KOPT-K1 (cell line): ENCODE measurements at regions not wholly inside any gene's neighbourhood (a gene's known extent, or its start where the extent isn't known, plus 50 kb on each side); places are given as distances from the start of the nearest gene placed in this dataset.
"Not testable (repeated sequence)": the region's sequence is repeated elsewhere in the genome, so short reads cannot be mapped to it uniquely, and the experiment has no call there.

ENCODE experiments used
- H3K27ac ChIP-seq: fragments of 200-600 bp; sonication (generic); 2 replicates; pipeline ENCODE4 v1.5.1; 2016; ENCODE audit warnings: antibody characterized with exemption, mild to moderate bottlenecking, low read depth, low read length; ENCODE audit not compliant: poor library complexity, severe bottlenecking
- H3K36me3 ChIP-seq: fragments of 200-600 bp; sonication (generic); 2 replicates; pipeline ENCODE4 v1.5.1; 2017; ENCODE audit warnings: antibody characterized with exemption, mild to moderate bottlenecking, low read length, moderate library complexity; ENCODE audit not compliant: insufficient read depth
- H3K9me3 ChIP-seq: fragments of 200-600 bp; sonication (generic); 2 replicates; pipeline ENCODE4 v1.5.1; 2017; ENCODE audit warnings: antibody characterized with exemption, low read length, mild to moderate bottlenecking; ENCODE audit not compliant: insufficient read depth, poor library complexity, severe bottlenecking

GRCh38 chr9:625613-626012 lies 215.9 kb upstream of the DMRT1 start:
- peak overlapping the region; percentile 53 for H3K27ac ChIP-seq
- H3K9me3 ChIP-seq, result no peaks in the 10 kb centered on the region
- H3K36me3 ChIP-seq, result peaks cover 7% of the 10 kb centered on the region

DNA sequence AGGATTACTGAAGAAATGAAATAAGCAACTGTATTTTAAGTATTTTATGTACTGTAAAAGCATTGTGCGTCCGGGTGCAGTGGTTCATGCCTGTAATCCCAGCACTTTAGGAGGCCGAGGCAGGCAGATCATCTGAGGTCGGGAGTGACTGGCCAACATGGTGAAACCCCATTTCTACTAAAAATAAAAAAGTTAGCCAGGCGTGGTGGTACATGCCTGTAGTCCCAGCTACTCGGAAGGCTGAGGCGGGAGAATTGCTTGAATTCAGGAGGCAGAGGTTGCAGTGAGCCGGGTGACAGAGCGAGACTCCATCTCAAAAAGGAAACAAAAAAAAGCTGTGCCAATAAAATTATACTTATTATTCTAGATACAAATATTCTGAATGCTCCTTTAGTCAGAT lies 215.4 kb upstream of the DMRT1 start:
- H3K27ac ChIP-seq, result peak overlapping the region; percentile 53
- H3K9me3 ChIP-seq, H3K36me3 ChIP-seq: not testable (repeated sequence)

GRCh38 chr9:626596-626995 lies 214.9 kb upstream of the DMRT1 start:
- H3K27ac ChIP-seq, result peak overlapping the region; percentile 94

DNA sequence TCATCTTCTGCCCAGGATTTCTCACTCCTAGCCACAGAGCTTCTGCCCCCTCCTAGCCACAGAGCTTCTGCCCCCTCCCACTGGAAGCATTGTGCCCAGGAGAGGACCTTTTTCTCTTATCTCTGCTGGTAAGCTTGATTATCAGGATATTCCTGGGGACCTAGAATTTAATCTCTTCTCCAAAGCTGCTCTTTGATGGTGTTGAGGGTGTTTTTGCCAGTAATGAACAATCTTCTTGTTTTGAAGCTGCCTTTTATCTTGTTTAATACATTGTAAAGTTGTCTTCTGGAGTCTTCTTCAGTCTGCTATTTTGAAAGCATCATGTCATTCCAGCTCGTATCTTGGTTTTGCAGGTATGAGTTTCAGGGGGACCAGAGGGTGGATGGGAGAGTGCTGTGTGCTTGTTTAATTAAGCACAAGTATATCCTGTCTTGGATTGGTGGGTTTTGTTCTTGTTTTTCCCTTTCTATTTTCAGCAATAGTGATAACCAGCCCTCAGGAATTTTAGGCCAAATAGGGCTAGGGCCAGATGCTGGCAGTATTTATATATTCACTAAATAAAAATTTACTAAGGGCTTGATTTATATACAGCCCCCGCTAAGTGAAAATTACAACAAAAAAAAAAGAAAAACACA lies 214.0 kb upstream of the DMRT1 start:
- peaks cover 7% of the 10 kb centered on the region for H3K36me3 ChIP-seq
- H3K27ac ChIP-seq, result peak overlapping the region; percentile 94

More at GRCh38 chr9:626596-626995, 214.9 kb upstream of the DMRT1 start:
- Histone ChIP-seq H3K9me3 (no peaks in the 10 kb centered on the region), H3K36me3 (peaks cover 7% of the 10 kb centered on the region)

DNA sequence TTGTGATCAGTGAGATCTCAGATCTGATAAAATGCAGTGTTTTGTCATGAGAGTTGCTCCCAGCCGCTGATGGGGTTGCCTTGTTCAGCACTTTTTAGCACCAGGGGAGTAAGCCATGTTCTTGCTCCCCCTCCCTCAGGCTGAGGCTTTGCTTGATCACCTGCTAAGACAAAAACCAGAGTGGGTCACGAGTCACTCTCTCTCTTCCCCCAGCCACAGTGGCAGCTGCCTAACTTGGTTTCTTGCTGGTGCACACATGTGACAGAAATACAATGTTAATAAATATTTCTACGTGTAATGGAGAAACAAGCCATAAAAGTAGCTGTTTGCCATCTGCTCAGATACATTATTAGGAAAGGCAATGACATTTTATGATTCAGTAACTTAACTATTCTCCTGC lies 212.4 kb upstream of the DMRT1 start:
- peaks cover 13% of the 10 kb centered on the region for H3K9me3 ChIP-seq
- H3K27ac ChIP-seq, result peak overlapping the region; percentile 94
- peaks cover 7% of the 10 kb centered on the region for H3K36me3 ChIP-seq

More for the DNA sequence above, 214.0 kb upstream of the DMRT1 start:
- H3K9me3 ChIP-seq, result no peaks in the 10 kb centered on the region

- Histone ChIP-seq H3K9me3 (peaks cover 23% of the 10 kb centered on the region), H3K27ac (peak overlapping the region; percentile 94), H3K36me3 (peaks cover 7% of the 10 kb centered on the region)
Measured at GRCh38 chr9:630817-631216, 210.7 kb upstream of the DMRT1 start.

DNA sequence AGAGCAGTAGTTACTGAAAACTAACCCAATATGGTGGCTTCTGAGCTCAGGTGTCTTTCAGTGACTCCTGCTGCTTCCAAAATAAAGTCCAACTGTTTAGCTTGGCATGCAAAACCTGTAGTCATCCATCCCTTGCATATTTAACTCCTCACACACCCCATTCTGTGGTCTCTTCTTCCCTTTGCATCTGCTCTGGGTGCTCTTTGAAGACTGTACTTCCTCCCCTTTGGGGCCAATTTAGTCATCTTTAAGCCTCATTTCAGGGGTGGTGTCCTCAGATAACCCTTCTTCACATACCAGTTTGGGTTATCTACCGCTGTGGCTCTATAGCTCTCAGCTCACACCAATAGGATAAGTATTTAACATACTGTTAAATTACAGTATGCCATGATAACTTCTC lies 209.9 kb upstream of the DMRT1 start:
- Histone ChIP-seq H3K9me3 (peaks cover 23% of the 10 kb centered on the region), H3K27ac (peak overlapping the region; percentile 94), H3K36me3 (peaks cover 7% of the 10 kb centered on the region)

GRCh38 chr9:633461-633860 lies 208.0 kb upstream of the DMRT1 start:
- Histone ChIP-seq H3K36me3 (peaks cover 2% of the 10 kb centered on the region), H3K27ac (no peak overlapping the region), H3K9me3 (peaks cover 23% of the 10 kb centered on the region)

- H3K9me3 ChIP-seq, result peaks cover 23% of the 10 kb centered on the region
- no peak overlapping the region for H3K27ac ChIP-seq
- no peaks in the 10 kb centered on the region for H3K36me3 ChIP-seq
Measured at GRCh38 chr9:636931-637591, 204.4 kb upstream of the DMRT1 start.

DNA sequence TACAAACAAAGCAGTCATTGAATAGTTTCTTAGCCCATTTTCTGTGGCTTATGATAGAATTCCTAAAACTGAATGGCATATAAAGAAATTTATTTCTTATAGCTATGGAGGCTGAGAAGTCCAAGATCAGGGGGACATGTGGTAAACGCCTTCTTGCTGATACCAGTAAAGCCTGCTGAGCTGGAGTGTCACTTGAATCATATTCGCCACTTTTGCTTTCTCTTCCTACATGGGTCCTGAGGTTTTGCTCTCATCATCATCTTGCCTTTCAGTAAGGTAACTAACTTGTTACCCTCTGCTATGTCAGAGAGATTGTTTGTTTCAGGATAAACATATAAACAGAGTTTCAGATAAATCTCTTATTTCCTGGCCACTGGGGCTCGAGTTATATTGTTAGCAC lies 203.3 kb upstream of the DMRT1 start:
- Histone ChIP-seq H3K27ac (peak overlapping the region; percentile 50), H3K36me3 (no peaks in the 10 kb centered on the region), H3K9me3 (peaks cover 20% of the 10 kb centered on the region)

GRCh38 chr9:642014-642413 lies 199.5 kb upstream of the DMRT1 start:
- H3K27ac ChIP-seq, result peak overlapping the region; percentile 76
- no peaks in the 10 kb centered on the region for H3K9me3 ChIP-seq
- H3K36me3 ChIP-seq, result no peaks in the 10 kb centered on the region

- Histone ChIP-seq H3K27ac (peak overlapping the region; percentile 4), H3K9me3 (no peaks in the 10 kb centered on the region), H3K36me3 (no peaks in the 10 kb centered on the region)
Measured at GRCh38 chr9:643966-644365, 197.5 kb upstream of the DMRT1 start.

- H3K36me3 ChIP-seq, result no peaks in the 10 kb centered on the region
- no peak overlapping the region for H3K27ac ChIP-seq
- H3K9me3 ChIP-seq, result no peaks in the 10 kb centered on the region
Measured at GRCh38 chr9:647522-647921, 194.0 kb upstream of the DMRT1 start.

DNA sequence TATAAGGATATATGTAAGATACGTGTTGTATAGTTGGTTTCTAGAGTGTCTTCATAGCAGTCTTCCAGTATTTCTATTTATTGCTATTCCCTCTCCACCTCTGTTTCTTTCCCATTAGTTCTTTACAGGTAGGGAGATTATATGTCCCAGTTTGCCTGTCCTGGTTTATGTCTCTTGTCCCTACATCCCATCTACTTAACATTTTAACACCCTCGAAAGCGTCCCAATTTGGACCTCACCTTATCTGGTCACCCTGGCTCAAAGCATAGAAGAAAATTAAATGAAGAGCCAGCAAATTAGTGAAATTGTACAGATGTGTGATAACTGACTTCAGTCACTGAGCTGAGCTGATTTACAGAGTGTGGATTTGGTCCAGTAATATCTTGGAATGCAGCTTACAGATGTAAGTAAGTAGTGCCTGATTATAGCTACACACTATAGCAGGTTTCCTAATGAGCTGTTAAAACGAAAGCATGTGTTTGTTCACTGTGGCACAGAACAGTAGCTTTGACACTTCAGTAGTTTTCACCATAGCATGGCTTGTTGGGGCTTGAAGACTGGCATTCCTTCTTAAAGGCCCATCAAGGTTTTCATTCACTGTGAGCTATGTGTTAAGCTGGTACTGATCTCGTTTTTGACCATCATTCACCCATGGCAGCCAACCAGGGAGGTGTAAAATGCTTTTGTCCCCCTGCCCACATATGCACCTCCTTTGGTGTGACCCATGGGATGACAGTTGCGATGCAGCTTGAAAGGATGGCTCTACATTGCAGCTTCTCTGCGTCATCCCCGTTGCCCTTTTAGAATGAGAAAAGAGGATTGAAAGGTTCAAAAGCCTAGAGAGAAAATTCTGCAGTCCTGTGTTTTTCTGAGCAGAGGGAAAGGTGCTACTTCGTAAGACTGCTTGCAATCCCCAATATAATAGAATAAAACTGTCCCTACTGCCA lies 192.1 kb upstream of the DMRT1 start:
- Histone ChIP-seq H3K36me3 (no peaks in the 10 kb centered on the region), H3K27ac (peak overlapping the region; percentile 81), H3K9me3 (no peaks in the 10 kb centered on the region)

DNA sequence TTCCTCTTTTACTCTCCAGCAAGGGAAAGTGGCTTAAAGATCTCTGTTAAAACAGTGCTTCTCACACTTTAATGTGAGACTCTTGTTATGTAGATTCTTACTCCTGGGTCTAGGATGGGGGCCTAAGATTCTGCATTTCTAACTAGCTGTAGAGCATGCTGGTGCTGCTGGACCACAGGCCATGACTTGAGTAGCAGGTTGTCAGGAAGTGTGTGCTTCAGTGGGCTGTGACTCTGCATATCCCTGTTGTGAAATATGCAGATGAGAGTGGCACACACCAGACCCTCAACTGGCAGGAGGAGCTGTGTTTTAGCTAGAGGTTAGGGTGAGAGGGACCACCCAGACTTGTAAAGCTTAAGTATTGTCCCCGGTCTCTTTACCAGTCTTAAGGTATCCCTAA lies 191.1 kb upstream of the DMRT1 start:
- peak overlapping the region; percentile 81 for H3K27ac ChIP-seq
- H3K36me3 ChIP-seq, result no peaks in the 10 kb centered on the region
- H3K9me3 ChIP-seq, result no peaks in the 10 kb centered on the region
